ENCODE measurements at regions not wholly inside any gene's neighbourhood (a gene's known extent, or its start where the extent isn't known, plus 50 kb on each side); places are given as distances from the start of the nearest gene placed in this dataset.

GRCh38 chr18:71754246-71754645 is 789.9 kb downstream of the CBLN2 start:
- no peak for DNase-seq

- no peak for DNase-seq
These were observed 800.5 kb downstream of the CBLN2 start for GRCh38 chr18:71743634-71744033.

GRCh38 chr18:71729611-71730010 is 814.5 kb downstream of the CBLN2 start:
- no peak for DNase-seq

- no peak for DNase-seq
These were observed 816.2 kb downstream of the CBLN2 start for GRCh38 chr18:71727909-71728308.

GRCh38 chr18:71725256-71725655 is 818.9 kb downstream of the CBLN2 start:
- DNase-seq: no peak

- no peak for DNase-seq
These were observed 836.1 kb downstream of the CBLN2 start for GRCh38 chr18:71707985-71708500.

GRCh38 chr18:71707400-71707799 is 836.7 kb downstream of the CBLN2 start:
- DNase-seq: no peak

- no peak for DNase-seq
These were observed 854.6 kb downstream of the CBLN2 start for GRCh38 chr18:71689416-71690160.

GRCh38 chr18:71682591-71682990 is 861.6 kb downstream of the CBLN2 start:
- no peak for DNase-seq

- DNase-seq: no peak
These were observed 866.0 kb downstream of the CBLN2 start for GRCh38 chr18:71678144-71678543.

GRCh38 chr18:71673954-71674353 is 870.2 kb downstream of the CBLN2 start:
- DNase-seq: no peak

- DNase-seq: no peak
These were observed 870.6 kb downstream of the CBLN2 start for GRCh38 chr18:71673498-71673897.

- no peak for DNase-seq
These were observed 877.7 kb downstream of the CBLN2 start for GRCh38 chr18:71666481-71666880.

GRCh38 chr18:71665131-71665530 is 879.0 kb downstream of the CBLN2 start:
- DNase-seq: no peak

- no peak for DNase-seq
These were observed 900.3 kb downstream of the CBLN2 start for GRCh38 chr18:71643822-71644221.

GRCh38 chr18:71630696-71631095 is 913.4 kb downstream of the CBLN2 start:
- DNase-seq: no peak

GRCh38 chr18:71625556-71626090 is 918.5 kb downstream of the CBLN2 start:
- no peak for DNase-seq

- no peak for DNase-seq
These were observed 945.8 kb downstream of the CBLN2 start for GRCh38 chr18:71598374-71598773.

GRCh38 chr18:71597219-71597618 is 946.9 kb downstream of the CBLN2 start:
- no peak for DNase-seq

- DNase-seq: no peak
These were observed 960.9 kb downstream of the CBLN2 start for GRCh38 chr18:71583252-71583651.

- DNase-seq: no peak
These were observed 989.5 kb downstream of the CBLN2 start for GRCh38 chr18:71554686-71555085.

- no peak for DNase-seq
These were observed 1002.5 kb downstream of the CBLN2 start for GRCh38 chr18:71541643-71542042.

GRCh38 chr18:71529703-71530303 is 1014.3 kb downstream of the CBLN2 start:
- no peak for DNase-seq

Data from hypothalamus (tissue), 51 donors.